ENCODE measurements at regions not wholly inside any gene's neighbourhood (a gene's known extent, or its start where the extent isn't known, plus 50 kb on each side); places are given as distances from the start of the nearest gene placed in this dataset.

DNA sequence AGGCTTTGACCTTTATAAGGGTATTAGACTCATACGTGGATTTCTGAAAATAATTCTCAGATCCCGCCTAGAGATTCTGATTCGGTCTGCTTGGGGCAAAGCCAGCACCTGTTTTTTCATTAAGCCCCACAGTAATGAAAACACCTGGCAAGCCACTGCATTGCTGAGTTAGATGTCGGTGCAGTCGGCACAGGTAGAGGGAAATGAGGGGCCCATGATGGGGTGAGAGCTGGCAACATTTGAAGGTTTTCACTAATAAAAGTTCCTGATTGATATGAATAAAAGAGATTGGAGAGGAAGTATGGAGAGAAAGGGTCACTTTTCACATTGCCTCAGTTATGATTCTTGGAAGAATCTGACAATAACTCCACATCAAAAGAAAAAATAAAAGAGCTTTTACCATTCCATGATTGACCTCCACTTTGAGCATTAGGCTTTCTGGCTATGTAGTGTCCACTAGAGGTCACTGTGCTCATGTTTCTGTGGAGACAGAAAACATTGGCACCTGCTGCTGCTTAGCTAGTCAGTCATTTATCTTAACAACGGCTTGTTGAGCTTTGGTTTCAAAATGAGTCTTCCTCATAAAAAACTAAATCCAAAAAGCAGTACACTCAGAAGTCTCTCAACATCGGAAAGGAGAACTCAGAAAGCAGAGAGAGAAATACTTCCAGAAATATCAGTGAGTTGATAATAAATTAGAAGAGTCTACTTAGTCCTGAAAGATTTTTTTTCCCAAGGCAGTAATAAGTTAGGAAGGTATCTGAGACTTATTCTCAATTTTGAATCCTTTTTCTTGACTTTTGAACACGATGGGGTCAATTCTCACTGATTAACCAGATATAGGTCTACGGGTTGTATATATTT is 53.3 kb upstream of the KLHL31 start:
- H3F3A ChIP-seq (ENCODE audit: control insufficient read depth, insufficient read depth), result no peaks in the 10 kb centered on the region
- H3K9me2 ChIP-seq (replicated peaks; ENCODE audit: control insufficient read depth, low read length), result no peaks in the 10 kb centered on the region
- peaks cover 22% of the 10 kb centered on the region for H3K27me3 ChIP-seq (ENCODE audit: control insufficient read depth, low read length)
- H3K4me1 ChIP-seq (ENCODE audit: control insufficient read depth, low read length), result no peaks in the 10 kb centered on the region
- no peak overlapping the region for H3K27ac ChIP-seq (ENCODE audit: low read depth, low read length)
- no peak for TF ChIP-seq EZH2phosphoT487 (IDR thresholded peaks at IDR 0.05; ENCODE audit: borderline replicate concordance, low read length)
- TF ChIP-seq, protein P1, sequence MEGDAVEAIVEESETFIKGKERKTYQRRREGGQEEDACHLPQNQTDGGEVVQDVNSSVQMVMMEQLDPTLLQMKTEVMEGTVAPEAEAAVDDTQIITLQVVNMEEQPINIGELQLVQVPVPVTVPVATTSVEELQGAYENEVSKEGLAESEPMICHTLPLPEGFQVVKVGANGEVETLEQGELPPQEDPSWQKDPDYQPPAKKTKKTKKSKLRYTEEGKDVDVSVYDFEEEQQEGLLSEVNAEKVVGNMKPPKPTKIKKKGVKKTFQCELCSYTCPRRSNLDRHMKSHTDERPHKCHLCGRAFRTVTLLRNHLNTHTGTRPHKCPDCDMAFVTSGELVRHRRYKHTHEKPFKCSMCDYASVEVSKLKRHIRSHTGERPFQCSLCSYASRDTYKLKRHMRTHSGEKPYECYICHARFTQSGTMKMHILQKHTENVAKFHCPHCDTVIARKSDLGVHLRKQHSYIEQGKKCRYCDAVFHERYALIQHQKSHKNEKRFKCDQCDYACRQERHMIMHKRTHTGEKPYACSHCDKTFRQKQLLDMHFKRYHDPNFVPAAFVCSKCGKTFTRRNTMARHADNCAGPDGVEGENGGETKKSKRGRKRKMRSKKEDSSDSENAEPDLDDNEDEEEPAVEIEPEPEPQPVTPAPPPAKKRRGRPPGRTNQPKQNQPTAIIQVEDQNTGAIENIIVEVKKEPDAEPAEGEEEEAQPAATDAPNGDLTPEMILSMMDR (IDR thresholded peaks at IDR 0.05; ENCODE audit: low read depth, low read length, poor library complexity, severe bottlenecking), result peak; percentile 82
- no peaks in the 10 kb centered on the region for H3K36me3 ChIP-seq (ENCODE audit: control insufficient read depth, low read length)
- no peak overlapping the region for H3K4me2 ChIP-seq (ENCODE audit: low read length)
- H3K79me2 ChIP-seq (ENCODE audit: control insufficient read depth, low read length), result no peaks in the 10 kb centered on the region
- H3K9me3 ChIP-seq (ENCODE audit: control insufficient read depth, insufficient read depth, low read length), result no peaks in the 10 kb centered on the region
- no peak overlapping the region for H3K4me3 ChIP-seq (ENCODE audit: low read length)
- no peaks in the 10 kb centered on the region for H4K20me1 ChIP-seq (ENCODE audit: control insufficient read depth, insufficient read depth, low read depth, low read length)

DNA sequence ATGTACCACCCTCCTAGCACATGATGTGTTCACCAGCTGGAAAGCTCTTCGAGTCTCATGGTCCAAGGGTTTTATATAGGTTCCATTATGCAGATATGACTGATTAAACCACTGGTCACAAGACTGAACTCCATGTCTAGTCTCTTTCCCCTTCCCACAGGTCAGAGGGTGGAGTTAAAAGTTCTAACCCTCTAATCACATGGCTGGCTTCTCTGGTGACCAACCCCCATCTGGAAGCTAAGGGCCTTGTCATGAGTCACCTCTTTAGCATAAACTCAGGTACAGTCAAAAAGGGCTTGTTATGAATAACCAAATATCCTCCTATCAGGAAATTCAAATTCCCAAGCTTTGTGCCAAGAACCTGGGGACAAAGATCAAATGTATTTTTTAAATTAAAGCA is 52.0 kb upstream of the KLHL31 start:
- H4K20me1 ChIP-seq (ENCODE audit: control insufficient read depth, insufficient read depth, low read depth, low read length), result no peaks in the 10 kb centered on the region
- no peak overlapping the region for H3K4me2 ChIP-seq (ENCODE audit: low read length)
- no peaks in the 10 kb centered on the region for H3K9me2 ChIP-seq (replicated peaks; ENCODE audit: control insufficient read depth, low read length)
- no peak for TF ChIP-seq EZH2phosphoT487 (IDR thresholded peaks at IDR 0.05; ENCODE audit: borderline replicate concordance, low read length)
- TF ChIP-seq, protein P1 (IDR thresholded peaks at IDR 0.05; ENCODE audit: low read depth, low read length, poor library complexity, severe bottlenecking), result no peak
- H3K27ac ChIP-seq (ENCODE audit: low read depth, low read length), result no peak overlapping the region
- H3K9me3 ChIP-seq (ENCODE audit: control insufficient read depth, insufficient read depth, low read length), result no peaks in the 10 kb centered on the region
- no peak overlapping the region for H3K4me3 ChIP-seq (ENCODE audit: low read length)
- no peaks in the 10 kb centered on the region for H3K79me2 ChIP-seq (ENCODE audit: control insufficient read depth, low read length)
- H3K4me1 ChIP-seq (ENCODE audit: control insufficient read depth, low read length), result no peaks in the 10 kb centered on the region
- H3K36me3 ChIP-seq (ENCODE audit: control insufficient read depth, low read length), result no peaks in the 10 kb centered on the region
- no peaks in the 10 kb centered on the region for H3F3A ChIP-seq (ENCODE audit: control insufficient read depth, insufficient read depth)
- H3K27me3 ChIP-seq (ENCODE audit: control insufficient read depth, low read length), result peaks cover 26% of the 10 kb centered on the region

DNA sequence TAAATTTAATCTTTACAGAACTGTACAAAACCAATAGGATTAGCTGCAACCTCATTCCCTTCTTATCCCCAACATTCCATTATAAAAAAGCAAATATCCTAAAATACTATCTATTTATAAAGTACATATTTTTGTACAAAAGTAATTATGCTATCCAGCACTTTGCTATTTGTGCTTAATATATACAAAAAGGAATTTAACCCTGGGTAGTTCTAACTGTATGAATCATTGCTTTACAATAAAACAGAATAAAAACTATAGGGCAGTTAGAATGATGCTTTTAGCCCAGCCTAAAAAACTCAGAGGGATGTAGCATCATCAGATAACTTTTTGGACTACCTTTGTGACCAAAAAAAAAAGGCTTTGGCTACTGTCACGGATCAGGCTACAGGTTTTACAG is 49.9 kb upstream of the KLHL31 start:
- Histone ChIP-seq H3K36me3 (ENCODE audit: control insufficient read depth, low read length) (no peaks in the 10 kb centered on the region), H3K79me2 (ENCODE audit: control insufficient read depth, low read length) (no peaks in the 10 kb centered on the region), H3K9me3 (ENCODE audit: control insufficient read depth, insufficient read depth, low read length) (no peaks in the 10 kb centered on the region), H3K9me2 (replicated peaks; ENCODE audit: control insufficient read depth, low read length) (no peaks in the 10 kb centered on the region), H3K4me2 (ENCODE audit: low read length) (no peak overlapping the region), H3K4me1 (ENCODE audit: control insufficient read depth, low read length) (no peaks in the 10 kb centered on the region), H3K27ac (ENCODE audit: low read depth, low read length) (no peak overlapping the region), H3K27me3 (ENCODE audit: control insufficient read depth, low read length) (peaks cover 35% of the 10 kb centered on the region), H3K4me3 (ENCODE audit: low read length) (no peak overlapping the region), H3F3A (ENCODE audit: control insufficient read depth, insufficient read depth) (no peaks in the 10 kb centered on the region), H4K20me1 (ENCODE audit: control insufficient read depth, insufficient read depth, low read depth, low read length) (no peaks in the 10 kb centered on the region)
- TF ChIP-seq, protein P1 (IDR thresholded peaks at IDR 0.05; ENCODE audit: low read depth, low read length, poor library complexity, severe bottlenecking), result no peak
- no peak for TF ChIP-seq EZH2phosphoT487 (IDR thresholded peaks at IDR 0.05; ENCODE audit: borderline replicate concordance, low read length)
